ENCODE measurements at regions not wholly inside any gene's neighbourhood (a gene's known extent, or its start where the extent isn't known, plus 50 kb on each side); places are given as distances from the start of the nearest gene placed in this dataset.

DNA sequence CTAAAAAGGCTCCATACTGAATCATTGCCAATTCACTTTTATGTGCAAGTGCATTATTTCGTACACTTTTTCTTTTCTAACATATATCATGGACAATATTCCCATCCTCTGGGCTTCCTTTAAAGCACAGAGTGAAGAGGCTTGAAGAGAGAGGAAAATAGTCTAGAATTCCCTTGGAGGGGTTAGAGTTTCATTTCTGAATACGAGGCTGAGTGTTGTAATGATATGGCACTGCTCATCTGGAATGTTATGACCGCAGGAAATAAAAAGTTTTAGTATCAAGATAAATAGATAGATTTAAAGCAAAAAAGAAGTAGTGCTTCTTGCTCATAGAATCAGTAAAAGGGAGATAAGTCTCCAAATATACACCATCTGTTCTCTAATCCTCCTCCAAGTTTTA lies 412.3 kb upstream of the SLITRK1 start:
- no peak for TF ChIP-seq GATA2 (IDR thresholded peaks at IDR 0.05; ENCODE audit: low read depth, low read length)
- TF ChIP-seq GATA3 (IDR thresholded peaks at IDR 0.05; ENCODE audit: low read depth, low read length), result no peak
